Esophagus muscularis mucosa (tissue), 4 donors: ENCODE measurements at regions not wholly inside any gene's neighbourhood (a gene's known extent, or its start where the extent isn't known, plus 50 kb on each side); places are given as distances from the start of the nearest gene placed in this dataset.

ENCODE experiments used
- DNase-seq: peaks from one replicate; pipeline ENCODE4 v3.0.0-alpha.2; 2017; ENCODE audit errors: extremely low spot score
- H3K27ac ChIP-seq, 4 donors: fragments of 200-600 bp; sonication (generic); replicated peaks in 1 of 4; 1 replicate in 3 of 4; 2 replicates in 1 of 4; pipeline ENCODE4 v1.5.1; 2016 to 2019; ENCODE audit warnings: mild to moderate bottlenecking in 1 of 4
- H3K27me3 ChIP-seq, 4 donors: fragments of 200-600 bp; sonication (generic); one replicate each; pipeline versions ENCODE4 v1.5.1 to v1.6.0; 2016 to 2019
- H3K36me3 ChIP-seq, 4 donors: fragments of 200-600 bp; sonication (generic); one replicate each; pipeline ENCODE4 v1.5.1; 2016 to 2019
- H3K4me1 ChIP-seq, 4 donors: fragments of 200-600 bp; sonication (generic); one replicate each; pipeline ENCODE4 v1.5.1; 2016 to 2019
- H3K4me3 ChIP-seq, 4 donors: fragments of 200-600 bp; sonication (generic); 1 replicate in 2 of 4; 2 replicates in 2 of 4; pipeline ENCODE4 v1.5.1; 2016 to 2019; ENCODE audit warnings: mild to moderate bottlenecking in 4 of 4, moderate library complexity in 1 of 4
- H3K9me3 ChIP-seq, 4 donors: fragments of 200-600 bp; sonication (generic); 1 replicate in 3 of 4; 2 replicates in 1 of 4; pipeline ENCODE4 v1.5.1; 2016 to 2019
- EP300 ChIP-seq: sonication (generic); formaldehyde crosslinking; IDR thresholded peaks from one replicate; pipeline ENCODE4 v1.6.1; 2017; ENCODE audit warnings: antibody characterized with exemption
- POLR2A ChIP-seq: fragments of 450-650 bp; IDR thresholded peaks from one replicate; pipeline ENCODE4 v1.6.1; 2017; ENCODE audit warnings: antibody characterized with exemption, moderate library complexity, mild to moderate bottlenecking, low read depth
- POLR2AphosphoS5 ChIP-seq, 2 donors: sonication (generic); formaldehyde crosslinking; IDR thresholded peaks; one replicate each; pipeline ENCODE4 v1.6.1; 2017; ENCODE audit warnings: antibody characterized with exemption in 2 of 2
- WGBS: methylation state at CpG from one replicate; pipeline ENCODE4 v1.1.5; 2018; 5-methylcytosine and 5-hydroxymethylcytosine counted together
- intact Hi-C: fragments of 100-400 bp; cut with DNase I; formaldehyde crosslinking; loops from one replicate; pipeline ENCODE4 v1.15.1; 2023
- TF ChIP-seq, protein P1 (sequence below), 3 experiments: fragments of 200-600 bp in 2 of 3; fragments of 450-650 bp in 1 of 3; sonication (generic) in 2 of 3; IDR thresholded peaks; one replicate each; pipeline ENCODE4 v1.5.1; 2017 to 2019; ENCODE audit warnings: antibody characterized with exemption in 3 of 3, mild to moderate bottlenecking in 2 of 3, moderate library complexity in 1 of 3

DNA sequence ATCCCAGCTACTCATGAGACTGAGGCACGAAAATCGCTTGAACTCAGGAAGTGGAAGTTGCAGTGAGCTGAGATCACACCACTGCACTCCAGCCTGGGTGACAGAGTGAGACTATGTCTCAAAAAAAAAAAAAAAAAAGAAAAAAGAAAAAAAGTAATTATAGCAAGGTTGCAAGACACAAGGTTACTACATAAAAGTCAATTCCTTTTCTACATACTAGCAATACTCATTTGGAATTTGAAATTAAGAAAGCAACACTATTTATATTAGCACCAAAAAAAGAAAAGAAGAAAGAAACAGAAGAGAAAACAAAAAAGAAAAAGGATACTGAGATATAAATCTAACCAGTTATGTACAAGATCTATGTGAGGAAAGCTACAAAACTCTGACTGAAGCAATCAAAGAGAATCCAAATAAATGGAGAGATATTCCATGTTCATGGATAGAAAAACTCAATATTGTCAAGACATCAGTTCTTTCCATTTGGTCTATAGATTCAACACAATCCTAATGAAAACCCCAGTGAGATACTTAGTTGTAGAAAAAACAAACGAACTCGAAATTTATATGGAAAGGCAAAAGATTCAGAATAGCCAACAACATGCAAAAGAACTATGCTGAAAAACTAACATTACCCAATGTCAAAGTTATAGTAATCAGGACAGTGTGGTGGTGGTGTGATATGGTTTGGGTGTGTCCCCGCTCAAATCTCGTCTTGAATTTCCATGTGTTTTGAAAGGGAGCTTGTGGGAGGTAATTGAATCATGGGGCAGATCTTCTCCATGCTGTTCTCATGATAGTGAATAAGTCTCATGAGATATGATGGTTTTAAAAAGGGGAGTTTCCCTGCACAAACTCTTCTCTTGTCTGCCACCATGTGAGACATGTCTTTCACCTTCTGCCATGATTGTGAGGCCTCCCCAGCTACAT lies 73.3 kb downstream of the GPX5 start:
- Histone ChIP-seq H3K27me3 (peaks cover 0 to 29% (median 0%) of the 10 kb centered on the region in 4 donors), H3K36me3 (no peaks in the 10 kb centered on the region), H3K4me1 (no peaks in the 10 kb centered on the region), H3K27ac (no peak overlapping the region), H3K4me3 (no peak overlapping the region), H3K9me3 (no peaks in the 10 kb centered on the region)
- intact Hi-C loops: no loop called here
- TF ChIP-seq, protein P1, sequence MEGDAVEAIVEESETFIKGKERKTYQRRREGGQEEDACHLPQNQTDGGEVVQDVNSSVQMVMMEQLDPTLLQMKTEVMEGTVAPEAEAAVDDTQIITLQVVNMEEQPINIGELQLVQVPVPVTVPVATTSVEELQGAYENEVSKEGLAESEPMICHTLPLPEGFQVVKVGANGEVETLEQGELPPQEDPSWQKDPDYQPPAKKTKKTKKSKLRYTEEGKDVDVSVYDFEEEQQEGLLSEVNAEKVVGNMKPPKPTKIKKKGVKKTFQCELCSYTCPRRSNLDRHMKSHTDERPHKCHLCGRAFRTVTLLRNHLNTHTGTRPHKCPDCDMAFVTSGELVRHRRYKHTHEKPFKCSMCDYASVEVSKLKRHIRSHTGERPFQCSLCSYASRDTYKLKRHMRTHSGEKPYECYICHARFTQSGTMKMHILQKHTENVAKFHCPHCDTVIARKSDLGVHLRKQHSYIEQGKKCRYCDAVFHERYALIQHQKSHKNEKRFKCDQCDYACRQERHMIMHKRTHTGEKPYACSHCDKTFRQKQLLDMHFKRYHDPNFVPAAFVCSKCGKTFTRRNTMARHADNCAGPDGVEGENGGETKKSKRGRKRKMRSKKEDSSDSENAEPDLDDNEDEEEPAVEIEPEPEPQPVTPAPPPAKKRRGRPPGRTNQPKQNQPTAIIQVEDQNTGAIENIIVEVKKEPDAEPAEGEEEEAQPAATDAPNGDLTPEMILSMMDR (IDR thresholded peaks at IDR 0.05): no peak
- TF ChIP-seq POLR2A: no peak
- no peak for TF ChIP-seq POLR2AphosphoS5 (IDR thresholded peaks at IDR 0.05)
- TF ChIP-seq EP300: no peak
- no peak for DNase-seq
- WGBS: 80% methylated on average over 6 of the region's 6 CpGs

DNA sequence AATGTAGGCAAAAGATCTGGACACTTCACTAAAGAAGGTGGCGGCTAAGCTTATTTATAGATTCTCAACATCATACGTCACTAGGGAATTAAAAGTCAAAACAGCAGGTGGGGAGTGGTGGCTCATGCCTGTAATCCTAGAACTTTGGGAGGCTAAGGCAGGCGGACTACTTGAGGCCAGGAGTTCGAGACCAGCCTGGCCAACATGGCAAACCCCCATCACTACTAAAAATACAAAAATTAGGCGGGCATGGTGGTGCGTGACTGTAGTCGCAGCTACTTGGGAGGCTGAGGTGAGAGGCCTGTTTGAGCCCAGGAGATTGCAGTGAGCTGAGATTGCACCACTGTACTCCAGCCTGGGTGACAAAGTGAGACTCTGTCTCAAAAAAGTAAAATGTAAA lies 74.6 kb downstream of the GPX5 start:
- no peak overlapping the region for H3K4me3 ChIP-seq
- H3K27me3 ChIP-seq: peaks cover 0 to 22% (median 0%) of the 10 kb centered on the region in 4 donors
- intact Hi-C loops: no loop called here
- DNase-seq: no peak
- H3K4me1 ChIP-seq: no peaks in the 10 kb centered on the region
- no peaks in the 10 kb centered on the region for H3K9me3 ChIP-seq
- H3K27ac ChIP-seq: no peak overlapping the region
- WGBS: 86% methylated on average over 7 of the region's 7 CpGs
- no peaks in the 10 kb centered on the region for H3K36me3 ChIP-seq
- TF ChIP-seq EP300 (no peak), POLR2AphosphoS5 (IDR thresholded peaks at IDR 0.05) (no peak)
- TF ChIP-seq, protein P1 (IDR thresholded peaks at IDR 0.05): no peak

DNA sequence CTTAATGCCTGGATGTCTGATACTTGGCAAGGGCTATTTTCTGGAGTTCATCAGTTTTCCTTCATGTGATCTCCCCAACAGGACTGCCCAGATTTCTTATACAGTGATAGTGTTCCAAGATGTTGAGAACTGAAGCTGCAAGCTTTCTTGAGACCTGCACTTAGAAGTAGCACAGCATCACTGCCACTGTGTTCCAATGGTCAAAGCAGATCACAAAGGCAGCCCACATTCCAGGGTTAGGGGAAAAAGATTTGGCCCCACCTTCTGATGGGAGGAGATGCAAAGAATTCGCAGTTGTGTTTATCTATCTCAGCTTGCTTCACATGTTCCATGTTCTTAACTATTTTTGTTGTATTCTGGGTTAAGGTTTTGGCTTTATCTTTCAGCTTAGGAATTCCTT lies 78.2 kb downstream of the GPX5 start:
- DNase-seq: no peak
- WGBS: 11% methylated on average over 1 of the region's 1 CpG

DNA sequence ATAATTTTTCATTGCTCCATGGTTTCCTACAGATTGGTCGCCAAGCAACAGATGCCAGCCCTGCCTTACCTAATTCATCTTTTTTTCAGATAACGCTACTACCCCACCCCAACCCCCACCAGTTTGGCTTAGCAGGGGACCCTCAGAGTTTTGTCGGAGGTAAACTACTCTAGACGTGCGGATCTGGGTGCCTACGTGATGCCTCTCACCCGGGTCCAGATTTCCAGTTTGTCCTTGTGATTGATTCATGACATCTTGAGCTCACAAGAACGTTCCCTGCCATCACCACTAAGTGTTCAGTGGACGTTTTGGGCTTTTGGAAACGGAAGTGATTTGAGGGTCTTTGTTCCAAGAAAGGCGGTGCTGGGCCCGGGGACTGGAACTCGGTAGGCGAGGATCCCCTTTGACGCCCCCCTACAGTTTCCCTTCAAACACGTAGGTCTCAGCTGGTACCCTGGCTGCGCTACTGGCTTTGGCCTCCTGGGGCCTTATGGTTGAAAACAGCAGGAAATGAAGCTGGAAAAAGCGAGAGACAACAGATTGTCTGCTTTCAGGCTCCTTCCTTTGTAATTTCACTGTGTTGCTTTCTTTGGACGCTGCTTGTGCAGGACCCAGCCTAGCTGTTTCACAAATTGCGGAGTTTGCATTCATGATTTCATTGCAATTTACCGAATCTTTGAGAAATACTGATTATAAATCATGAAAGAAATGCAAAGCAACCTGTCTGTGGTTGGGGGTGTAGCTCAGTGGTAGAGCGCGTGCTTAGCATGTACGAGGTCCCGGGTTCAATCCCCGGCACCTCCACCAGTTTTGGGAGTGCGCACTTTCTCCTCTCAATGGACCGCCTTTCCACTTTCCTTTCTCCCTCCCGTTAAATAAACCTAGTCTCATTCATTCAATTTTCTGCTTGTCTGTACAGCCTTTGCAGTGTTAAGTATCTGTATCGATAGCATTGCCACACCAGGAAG lies 81.0 kb downstream of the GPX5 start:
- Histone ChIP-seq H3K4me1 (no peaks in the 10 kb centered on the region), H3K9me3 (no peaks in the 10 kb centered on the region), H3K27me3 (peaks cover 0 to 59% (median 6%) of the 10 kb centered on the region in 4 donors), H3K36me3 (no peaks in the 10 kb centered on the region), H3K4me3 (no peak overlapping the region), H3K27ac (no peak overlapping the region)
- intact Hi-C loops: no loop called here
- TF ChIP-seq, protein P1 (IDR thresholded peaks at IDR 0.05): no peak
- TF ChIP-seq POLR2AphosphoS5 (IDR thresholded peaks at IDR 0.05): no peak
- TF ChIP-seq POLR2A: no peak
- 6% methylated on average over 30 of the region's 30 CpGs for WGBS
- no peak for DNase-seq

More for the DNA sequence above, 78.2 kb downstream of the GPX5 start:
- Histone ChIP-seq H3K27me3 (peaks cover 0 to 42% (median 6%) of the 10 kb centered on the region in 4 donors), H3K36me3 (no peaks in the 10 kb centered on the region), H3K9me3 (no peaks in the 10 kb centered on the region), H3K4me1 (no peaks in the 10 kb centered on the region), H3K27ac (no peak overlapping the region), H3K4me3 (no peak overlapping the region)
- TF ChIP-seq EP300: no peak
- TF ChIP-seq POLR2AphosphoS5 (IDR thresholded peaks at IDR 0.05): no peak
- TF ChIP-seq POLR2A: no peak
- TF ChIP-seq, protein P1 (IDR thresholded peaks at IDR 0.05): no peak
- intact Hi-C loops: no loop called here
